Stomach (tissue), 8 donors: ENCODE measurements at regions not wholly inside any gene's neighbourhood (a gene's known extent, or its start where the extent isn't known, plus 50 kb on each side); places are given as distances from the start of the nearest gene placed in this dataset.

Experiments
- DNase-seq, 2 donors: peaks; one replicate each; pipeline versions ENCODE4 v3.0.0 to v3.0.0-alpha.2; 2013 to 2019
- H3K27ac ChIP-seq, 5 donors: fragments of 200-600 bp in 4 of 5; sonication (generic) in 4 of 5; one replicate each; pipeline ENCODE4 v1.5.1; 2013 to 2019; ENCODE audit warnings: mild to moderate bottlenecking in 1 of 5, moderate library complexity in 1 of 5
- H3K27me3 ChIP-seq, 3 donors: fragments of 200-600 bp; sonication (generic); one replicate each; pipeline ENCODE4 v1.5.1; 2017 to 2019; ENCODE audit warnings: mixed run types in 1 of 3
- H3K36me3 ChIP-seq, 4 donors: fragments of 200-600 bp; sonication (generic); 1 replicate in 3 of 4; 2 replicates in 1 of 4; pipeline ENCODE4 v1.5.1; 2016 to 2019
- H3K4me1 ChIP-seq, 4 donors: fragments of 200-600 bp; sonication (generic); one replicate each; pipeline ENCODE4 v1.5.1; 2016 to 2019
- H3K4me3 ChIP-seq, 4 donors: fragments of 200-600 bp; sonication (generic) in 3 of 4; one replicate each; pipeline ENCODE4 v1.5.1; 2016 to 2019; ENCODE audit warnings: mild to moderate bottlenecking in 1 of 4
- H3K9me3 ChIP-seq, 4 donors: fragments of 200-600 bp; sonication (generic); one replicate each; pipeline ENCODE4 v1.5.1; 2016 to 2019
- EP300 ChIP-seq: sonication (generic); formaldehyde crosslinking; IDR thresholded peaks from one replicate; pipeline ENCODE4 v1.6.1; 2017; ENCODE audit warnings: antibody characterized with exemption
- POLR2A ChIP-seq, 4 donors: fragments of 450-650 bp; IDR thresholded peaks; one replicate each; pipeline ENCODE4 v1.6.1; 2016; ENCODE audit warnings: antibody characterized with exemption in 4 of 4, control low read depth in 2 of 4, mild to moderate bottlenecking in 1 of 4, moderate library complexity in 1 of 4
- POLR2AphosphoS5 ChIP-seq, 3 donors: sonication (generic); formaldehyde crosslinking; IDR thresholded peaks; one replicate each; pipeline ENCODE4 v1.6.1; 2016; ENCODE audit warnings: antibody characterized with exemption in 3 of 3
- WGBS, 5 donors: extraction: QIAGEN DNeasy Blood & Tissue Kit in 3 of 5; methylation state at CpG; one replicate each; pipeline versions ENCODE4 v1.1.5 to v1.1.7; 2013 to 2018; 5-methylcytosine and 5-hydroxymethylcytosine counted together
- intact Hi-C: fragments of 100-400 bp; cut with DNase I; formaldehyde crosslinking; loops from one replicate; pipeline ENCODE4 v1.15.1; 2023; ENCODE audit warnings: low total_unique reads
- TF ChIP-seq, protein P1 (sequence below), 7 experiments: fragments of 450-650 bp in 4 of 7; fragments of 200-600 bp in 3 of 7; sonication (generic) in 3 of 7; IDR thresholded peaks; one replicate each; pipeline ENCODE4 v1.5.1; 2016 to 2019; ENCODE audit warnings: antibody characterized with exemption in 7 of 7, control low read depth in 2 of 7, mild to moderate bottlenecking in 1 of 7
- donor health status: healthy with polysubstance abuse.
- donor health status: Bipolar disorder and iron deficiency.
- donor health status: healthy.

DNA sequence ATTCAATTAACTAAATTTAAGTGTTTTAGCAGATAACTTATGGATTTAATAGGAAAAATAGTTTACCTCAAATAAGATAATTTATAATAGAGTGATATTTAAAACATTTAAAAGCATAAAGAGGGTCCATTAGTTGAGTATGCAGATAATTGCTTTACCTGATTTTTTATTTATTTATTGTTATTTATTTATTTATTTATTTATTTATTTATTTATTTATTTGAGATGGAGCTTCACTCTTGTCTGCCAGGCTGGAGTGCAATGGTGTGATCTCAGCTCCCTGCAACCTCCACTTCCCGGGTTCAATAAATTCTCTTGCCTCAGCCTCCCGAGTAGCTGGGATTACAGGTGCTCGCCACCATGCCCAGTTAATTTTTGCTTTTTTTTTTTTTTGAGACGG lies 982.9 kb downstream of the TFAP2A start:
- no peaks in the 10 kb centered on the region for H3K4me1 ChIP-seq
- intact Hi-C loops: no loop called here
- no peaks in the 10 kb centered on the region for H3K36me3 ChIP-seq
- no peaks in the 10 kb centered on the region for H3K27me3 ChIP-seq
- no peak for DNase-seq
- no peaks in the 10 kb centered on the region for H3K9me3 ChIP-seq
- 90 to 98% (median 95%) methylated on average over 4 of the region's 4 CpGs for WGBS, 5 donors
- TF ChIP-seq, protein P1, sequence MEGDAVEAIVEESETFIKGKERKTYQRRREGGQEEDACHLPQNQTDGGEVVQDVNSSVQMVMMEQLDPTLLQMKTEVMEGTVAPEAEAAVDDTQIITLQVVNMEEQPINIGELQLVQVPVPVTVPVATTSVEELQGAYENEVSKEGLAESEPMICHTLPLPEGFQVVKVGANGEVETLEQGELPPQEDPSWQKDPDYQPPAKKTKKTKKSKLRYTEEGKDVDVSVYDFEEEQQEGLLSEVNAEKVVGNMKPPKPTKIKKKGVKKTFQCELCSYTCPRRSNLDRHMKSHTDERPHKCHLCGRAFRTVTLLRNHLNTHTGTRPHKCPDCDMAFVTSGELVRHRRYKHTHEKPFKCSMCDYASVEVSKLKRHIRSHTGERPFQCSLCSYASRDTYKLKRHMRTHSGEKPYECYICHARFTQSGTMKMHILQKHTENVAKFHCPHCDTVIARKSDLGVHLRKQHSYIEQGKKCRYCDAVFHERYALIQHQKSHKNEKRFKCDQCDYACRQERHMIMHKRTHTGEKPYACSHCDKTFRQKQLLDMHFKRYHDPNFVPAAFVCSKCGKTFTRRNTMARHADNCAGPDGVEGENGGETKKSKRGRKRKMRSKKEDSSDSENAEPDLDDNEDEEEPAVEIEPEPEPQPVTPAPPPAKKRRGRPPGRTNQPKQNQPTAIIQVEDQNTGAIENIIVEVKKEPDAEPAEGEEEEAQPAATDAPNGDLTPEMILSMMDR (IDR thresholded peaks at IDR 0.05): no peak
- no peak for TF ChIP-seq POLR2AphosphoS5 (IDR thresholded peaks at IDR 0.05)
- TF ChIP-seq POLR2A (IDR thresholded peaks at IDR 0.05): no peak
- TF ChIP-seq EP300: no peak
- H3K4me3 ChIP-seq: no peak overlapping the region
- no peak overlapping the region for H3K27ac ChIP-seq

DNA sequence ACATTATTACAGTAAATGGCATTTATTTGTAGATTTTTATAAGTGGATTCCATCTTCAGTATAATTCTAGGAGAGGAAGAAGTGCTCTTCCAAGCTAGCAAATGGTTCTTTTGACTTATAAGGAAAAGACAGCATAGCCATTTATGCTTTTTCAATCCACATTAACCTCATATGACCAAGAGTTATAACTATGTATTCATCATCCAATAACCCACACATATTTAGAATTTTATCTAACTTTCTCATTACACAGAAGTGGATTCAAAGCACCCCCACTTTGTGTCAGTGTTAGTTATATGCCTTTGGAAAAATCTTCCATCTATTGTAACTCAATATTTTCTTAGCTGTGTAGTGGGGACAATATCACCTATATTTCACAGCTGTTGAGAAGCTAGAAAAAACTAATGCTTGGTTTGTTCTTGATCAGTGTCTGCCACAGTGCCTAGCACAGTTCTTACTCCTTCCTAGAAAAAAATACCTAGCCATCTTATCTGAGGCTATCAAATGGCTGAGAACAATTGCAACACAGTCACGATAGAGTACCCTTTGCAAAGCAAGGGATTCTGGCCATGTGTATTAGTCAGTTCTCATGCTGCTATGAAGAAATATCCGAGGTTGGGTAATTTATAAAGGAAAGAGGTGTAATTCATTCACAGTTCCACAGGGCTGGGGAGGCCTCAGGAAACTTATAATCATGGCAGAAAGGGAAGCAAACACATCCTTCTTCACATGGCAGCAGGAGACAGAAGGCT lies 986.3 kb downstream of the TFAP2A start:
- TF ChIP-seq EP300 (no peak), POLR2AphosphoS5 (IDR thresholded peaks at IDR 0.05) (no peak), POLR2A (IDR thresholded peaks at IDR 0.05) (no peak)
- TF ChIP-seq, protein P1 (IDR thresholded peaks at IDR 0.05): no peak
- no peak overlapping the region for H3K27ac ChIP-seq
- 69 to 78% (median 71%) methylated on average over 2 of the region's 2 CpGs for WGBS, 5 donors
- H3K9me3 ChIP-seq: no peaks in the 10 kb centered on the region
- H3K4me3 ChIP-seq: no peak overlapping the region
- no peak for DNase-seq
- H3K27me3 ChIP-seq: no peaks in the 10 kb centered on the region
- H3K36me3 ChIP-seq: no peaks in the 10 kb centered on the region
- no peaks in the 10 kb centered on the region for H3K4me1 ChIP-seq
- intact Hi-C loops: no loop called here

DNA sequence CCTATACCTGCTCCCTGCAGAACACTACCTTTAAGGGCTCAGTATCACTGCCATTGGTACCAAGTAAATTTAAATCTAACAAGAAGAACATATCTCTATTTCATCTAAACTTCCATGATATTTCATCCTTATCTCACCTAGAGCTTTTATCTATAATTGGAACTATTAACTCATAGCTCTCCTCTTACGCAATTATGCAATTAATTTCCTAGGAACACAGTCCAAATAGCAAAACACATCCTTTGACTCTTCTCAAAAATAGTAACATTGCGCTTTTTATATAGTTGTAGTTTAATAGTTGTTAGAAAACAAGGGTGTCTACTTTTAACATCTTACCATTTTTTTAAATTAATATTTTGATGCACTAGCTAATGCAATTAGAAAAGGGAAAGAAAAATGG lies 986.8 kb upstream of the SLC35B3 start:
- Histone ChIP-seq H3K27ac (no peak overlapping the region), H3K4me3 (no peak overlapping the region), H3K36me3 (no peaks in the 10 kb centered on the region), H3K4me1 (peaks cover 0 to 5% (median 0%) of the 10 kb centered on the region in 4 donors), H3K27me3 (no peaks in the 10 kb centered on the region), H3K9me3 (no peaks in the 10 kb centered on the region)
- WGBS, 5 donors: 90 to 95% (median 91%) methylated on average over 2 of the region's 2 CpGs
- DNase-seq: no peak
- TF ChIP-seq POLR2A (IDR thresholded peaks at IDR 0.05) (no peak), EP300 (no peak), POLR2AphosphoS5 (IDR thresholded peaks at IDR 0.05) (no peak)
- TF ChIP-seq, protein P1 (IDR thresholded peaks at IDR 0.05): no peak
- intact Hi-C loops: no loop called here

DNA sequence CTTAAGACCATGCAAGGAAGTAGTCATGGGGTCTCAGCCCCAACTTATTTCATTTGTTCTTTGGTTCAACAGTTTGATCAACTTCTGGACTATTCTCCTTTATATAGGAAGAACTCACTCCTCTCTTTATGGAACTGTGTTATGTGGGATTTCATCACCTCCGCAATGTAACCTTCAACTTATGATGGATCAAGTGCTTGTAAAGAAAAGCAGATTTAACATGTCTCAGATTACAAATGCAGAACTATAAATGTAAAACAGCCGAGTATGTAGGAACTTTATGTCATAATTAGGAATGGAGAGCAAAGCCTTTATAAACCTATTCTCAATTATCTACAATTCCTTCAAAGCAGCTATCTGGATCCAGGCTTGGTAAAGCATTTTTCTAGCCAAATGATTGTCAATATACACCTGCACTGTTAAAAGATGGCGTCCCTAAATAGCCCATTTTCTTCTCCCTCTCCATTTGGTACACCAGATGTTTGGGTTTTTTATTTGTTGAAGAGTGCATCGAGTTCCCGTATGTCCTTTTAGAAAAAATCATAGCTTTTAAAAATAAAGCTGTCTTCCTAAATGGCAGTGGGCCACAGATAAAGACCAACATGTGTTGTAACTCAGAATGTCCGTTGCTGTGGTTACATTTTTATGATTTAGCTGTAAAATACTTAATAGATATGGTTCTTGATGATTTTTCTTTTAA lies 985.1 kb upstream of the SLC35B3 start:
- H3K27me3 ChIP-seq: no peaks in the 10 kb centered on the region
- H3K4me3 ChIP-seq: no peak overlapping the region
- no peaks in the 10 kb centered on the region for H3K36me3 ChIP-seq
- intact Hi-C loops: no loop called here
- WGBS, 5 donors: 67 to 85% (median 77%) methylated on average over 6 of the region's 6 CpGs
- no peak overlapping the region for H3K27ac ChIP-seq
- peaks cover 0 to 5% (median 0%) of the 10 kb centered on the region in 4 donors for H3K4me1 ChIP-seq
- DNase-seq: no peak
- no peaks in the 10 kb centered on the region for H3K9me3 ChIP-seq
- TF ChIP-seq, protein P1 (IDR thresholded peaks at IDR 0.05): no peak
- TF ChIP-seq EP300 (no peak), POLR2AphosphoS5 (IDR thresholded peaks at IDR 0.05) (no peak), POLR2A (IDR thresholded peaks at IDR 0.05) (no peak)
